Esophagus squamous epithelium (tissue), 4 donors: ENCODE measurements at regions not wholly inside any gene's neighbourhood (a gene's known extent, or its start where the extent isn't known, plus 50 kb on each side); places are given as distances from the start of the nearest gene placed in this dataset.

Experiments used
- POLR2A ChIP-seq, 4 donors: fragments of 450-650 bp; IDR thresholded peaks; one replicate each; pipeline ENCODE4 v1.6.1; 2017; ENCODE audit warnings: antibody characterized with exemption in 4 of 4, mild to moderate bottlenecking in 4 of 4, moderate library complexity in 3 of 4
- TF ChIP-seq, protein P1 (sequence below), 6 experiments: fragments of 450-650 bp in 4 of 6; fragments of 200-600 bp in 2 of 6; sonication (generic) in 2 of 6; IDR thresholded peaks; one replicate each; pipeline ENCODE4 v1.5.1; 2016 to 2019; ENCODE audit warnings: antibody characterized with exemption in 6 of 6, mild to moderate bottlenecking in 4 of 6, moderate library complexity in 4 of 6

DNA sequence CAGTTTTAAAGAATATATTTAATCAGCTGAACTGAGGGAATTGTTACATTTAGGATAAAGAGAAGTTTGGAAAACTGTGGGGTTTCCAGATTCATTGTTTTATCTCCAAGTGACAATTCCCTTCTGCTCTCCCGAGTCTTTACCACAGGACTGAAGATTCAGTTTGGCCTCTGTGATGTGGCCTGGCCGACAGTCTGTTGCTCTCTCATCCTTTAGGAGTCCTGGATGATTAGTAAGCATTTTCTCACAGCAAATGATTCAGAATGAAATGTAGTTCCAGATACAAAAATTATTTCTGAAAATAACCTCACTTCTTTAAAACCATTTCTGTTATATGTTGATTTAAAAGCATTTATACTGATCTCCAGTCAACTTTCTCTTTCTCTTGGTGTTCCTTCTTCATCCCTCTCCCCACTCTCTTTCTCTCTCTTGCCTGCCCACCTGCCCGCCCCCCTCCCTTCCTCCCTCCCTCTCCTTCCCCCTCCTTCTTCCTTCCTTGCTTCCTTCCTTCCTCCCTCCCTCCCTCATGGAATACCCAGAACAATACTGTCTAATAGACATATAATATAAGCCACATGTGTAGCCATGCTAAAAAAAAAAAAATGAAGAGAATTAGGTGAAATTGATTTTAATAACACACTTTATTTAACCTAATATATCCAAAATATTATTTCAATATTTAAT lies 254.9 kb downstream of the PRL start:
- no peak for TF ChIP-seq POLR2A (IDR thresholded peaks at IDR 0.05)
- TF ChIP-seq, protein P1, sequence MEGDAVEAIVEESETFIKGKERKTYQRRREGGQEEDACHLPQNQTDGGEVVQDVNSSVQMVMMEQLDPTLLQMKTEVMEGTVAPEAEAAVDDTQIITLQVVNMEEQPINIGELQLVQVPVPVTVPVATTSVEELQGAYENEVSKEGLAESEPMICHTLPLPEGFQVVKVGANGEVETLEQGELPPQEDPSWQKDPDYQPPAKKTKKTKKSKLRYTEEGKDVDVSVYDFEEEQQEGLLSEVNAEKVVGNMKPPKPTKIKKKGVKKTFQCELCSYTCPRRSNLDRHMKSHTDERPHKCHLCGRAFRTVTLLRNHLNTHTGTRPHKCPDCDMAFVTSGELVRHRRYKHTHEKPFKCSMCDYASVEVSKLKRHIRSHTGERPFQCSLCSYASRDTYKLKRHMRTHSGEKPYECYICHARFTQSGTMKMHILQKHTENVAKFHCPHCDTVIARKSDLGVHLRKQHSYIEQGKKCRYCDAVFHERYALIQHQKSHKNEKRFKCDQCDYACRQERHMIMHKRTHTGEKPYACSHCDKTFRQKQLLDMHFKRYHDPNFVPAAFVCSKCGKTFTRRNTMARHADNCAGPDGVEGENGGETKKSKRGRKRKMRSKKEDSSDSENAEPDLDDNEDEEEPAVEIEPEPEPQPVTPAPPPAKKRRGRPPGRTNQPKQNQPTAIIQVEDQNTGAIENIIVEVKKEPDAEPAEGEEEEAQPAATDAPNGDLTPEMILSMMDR (IDR thresholded peaks at IDR 0.05) = no peak
